Coronary artery (tissue), 2 donors: ENCODE measurements at regions not wholly inside any gene's neighbourhood (a gene's known extent, or its start where the extent isn't known, plus 50 kb on each side); places are given as distances from the start of the nearest gene placed in this dataset.

Experiments used
- DNase-seq: peaks from one replicate; pipeline ENCODE4 v3.0.0-alpha.2; 2017; ENCODE audit warnings: low spot score
- H3K27ac ChIP-seq, 2 donors: fragments of 200-600 bp; sonication (generic); one replicate each; pipeline ENCODE4 v1.5.1; 2016 to 2019
- H3K4me3 ChIP-seq: fragments of 200-600 bp; sonication (generic); 2 replicates; pipeline ENCODE4 v1.5.1; 2016; ENCODE audit warnings: mild to moderate bottlenecking, moderate library complexity
- CTCF ChIP-seq: fragments of 200-600 bp; sonication (generic); IDR thresholded peaks from one replicate; pipeline ENCODE4 v1.5.1; 2019; ENCODE audit warnings: antibody characterized with exemption

GRCh38 chr2:150552041-150552820, 64.8 kb upstream of the RND3 start:
- Histone ChIP-seq H3K4me3 (no peak overlapping the region), H3K27ac (no peak overlapping the region)
- no peak for DNase-seq
- no peak for TF ChIP-seq CTCF

- H3K27ac ChIP-seq: no peak overlapping the region
- TF ChIP-seq CTCF: no peak
- H3K4me3 ChIP-seq: no peak overlapping the region
- no peak for DNase-seq
These were observed 61.9 kb upstream of the RND3 start for GRCh38 chr2:150549381-150549780.

- Histone ChIP-seq H3K27ac (no peak overlapping the region), H3K4me3 (no peak overlapping the region)
- DNase-seq: no peak
- TF ChIP-seq CTCF: no peak
These were observed 61.1 kb upstream of the RND3 start for GRCh38 chr2:150548527-150548926.

- no peak for DNase-seq
- H3K4me3 ChIP-seq: no peak overlapping the region
- no peak for TF ChIP-seq CTCF
These were observed 58.4 kb upstream of the RND3 start for GRCh38 chr2:150545916-150546315.

GRCh38 chr2:150544731-150545130, 57.3 kb upstream of the RND3 start:
- no peak for DNase-seq
- Histone ChIP-seq H3K4me3 (no peak overlapping the region), H3K27ac (no peak overlapping the region)
- no peak for TF ChIP-seq CTCF

More at GRCh38 chr2:150545916-150546315, 58.4 kb upstream of the RND3 start:
- no peak overlapping the region for H3K27ac ChIP-seq

- no peak for DNase-seq
These were observed 55.2 kb upstream of the RND3 start for GRCh38 chr2:150542692-150543091.

More at GRCh38 chr2:150542692-150543091, 55.2 kb upstream of the RND3 start:
- Histone ChIP-seq H3K27ac (no peak overlapping the region), H3K4me3 (no peak overlapping the region)
- no peak for TF ChIP-seq CTCF
